Activated naive CD4-positive, alpha-beta T cell treated with Interleukin-2 at 50 U/mL for 16 hours (primary cell): ENCODE measurements at regions not wholly inside any gene's neighbourhood (a gene's known extent, or its start where the extent isn't known, plus 50 kb on each side); places are given as distances from the start of the nearest gene placed in this dataset.
"Not testable (repeated sequence)": the region's sequence is repeated elsewhere in the genome, so short reads cannot be mapped to it uniquely, and the experiment has no call there.

Experiments used
- DNase-seq: peaks from one replicate; pipeline ENCODE4 v3.0.0-alpha.2; 2020

GRCh38 chr6:12525276-12525675 is 191.3 kb upstream of the PHACTR1 start:
- DNase-seq: no peak

DNA sequence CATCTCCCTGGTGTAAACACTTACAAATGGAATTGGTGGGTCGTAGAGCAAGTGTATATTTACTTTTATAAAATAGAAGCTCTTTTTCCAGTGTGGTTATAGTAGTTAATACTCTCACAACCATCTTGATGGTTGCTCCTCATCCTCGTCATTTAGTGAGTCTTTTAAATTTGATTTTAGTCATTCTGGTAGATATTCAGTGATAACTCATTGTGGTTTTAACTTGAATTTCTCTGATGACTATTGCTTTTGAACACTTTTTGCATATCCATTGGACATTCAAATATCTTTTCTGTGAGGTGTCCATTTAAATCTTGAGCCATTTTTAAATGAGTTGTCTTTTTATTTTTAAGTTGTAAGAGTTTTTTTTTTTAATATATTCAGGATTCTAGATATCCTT is 189.2 kb upstream of the PHACTR1 start:
- DNase-seq: no peak

GRCh38 chr6:12528136-12528535 is 188.4 kb upstream of the PHACTR1 start:
- DNase-seq: no peak

GRCh38 chr6:12528581-12529363 is 187.8 kb upstream of the PHACTR1 start:
- DNase-seq: no peak

- no peak for DNase-seq
These were observed 187.1 kb upstream of the PHACTR1 start for GRCh38 chr6:12529364-12530019.

GRCh38 chr6:12530345-12530744 is 186.2 kb upstream of the PHACTR1 start:
- no peak for DNase-seq

- DNase-seq: no peak
These were observed 183.0 kb upstream of the PHACTR1 start for GRCh38 chr6:12533586-12533985.

GRCh38 chr6:12534069-12534853 is 182.3 kb upstream of the PHACTR1 start:
- no peak for DNase-seq

GRCh38 chr6:12535586-12536314 is 180.8 kb upstream of the PHACTR1 start:
- no peak for DNase-seq

DNA sequence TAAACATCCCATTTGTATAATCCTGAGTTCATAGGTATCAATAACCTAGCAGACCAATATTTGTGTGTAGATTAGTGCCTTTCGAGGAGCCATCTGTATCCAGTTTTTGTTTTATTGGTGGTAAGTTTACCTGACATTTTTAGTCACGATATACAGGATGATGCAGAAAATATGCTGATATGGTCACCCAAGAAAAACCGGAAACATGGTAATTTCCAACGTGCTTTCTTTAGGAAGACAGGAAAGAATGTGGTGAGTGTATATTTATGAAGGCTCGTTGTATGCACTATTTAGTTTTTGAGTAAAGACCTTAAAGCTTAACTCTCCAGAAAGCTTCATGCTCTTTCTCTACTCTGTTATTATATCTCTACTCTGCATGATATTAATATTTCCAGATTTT is 180.2 kb upstream of the PHACTR1 start:
- DNase-seq: no peak

DNA sequence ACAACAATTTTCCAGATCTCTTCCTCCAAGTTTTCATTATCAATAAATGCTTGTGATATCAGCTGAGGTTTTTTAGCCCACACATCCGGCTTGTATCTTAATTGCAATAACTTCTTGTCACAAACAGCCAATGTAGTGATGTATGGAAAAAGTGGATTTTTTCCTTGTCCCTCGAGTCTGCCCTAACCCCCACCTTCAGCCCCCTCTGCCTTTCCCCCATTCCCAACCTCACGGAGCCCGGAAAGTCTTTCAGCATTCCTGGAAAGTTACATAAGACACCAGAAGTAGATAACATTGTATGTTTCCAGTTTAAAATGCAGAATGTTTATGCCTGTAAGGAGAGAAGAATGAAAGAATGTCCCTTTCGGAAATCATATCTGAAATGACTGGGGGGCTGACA is 179.2 kb upstream of the PHACTR1 start:
- DNase-seq: no peak

GRCh38 chr6:12538881-12539357 is 177.6 kb upstream of the PHACTR1 start:
- no peak for DNase-seq

- not testable (repeated sequence) for DNase-seq
These were observed 174.1 kb upstream of the PHACTR1 start for GRCh38 chr6:12542319-12543115.

GRCh38 chr6:12543953-12544352 is 172.6 kb upstream of the PHACTR1 start:
- DNase-seq: no peak

DNA sequence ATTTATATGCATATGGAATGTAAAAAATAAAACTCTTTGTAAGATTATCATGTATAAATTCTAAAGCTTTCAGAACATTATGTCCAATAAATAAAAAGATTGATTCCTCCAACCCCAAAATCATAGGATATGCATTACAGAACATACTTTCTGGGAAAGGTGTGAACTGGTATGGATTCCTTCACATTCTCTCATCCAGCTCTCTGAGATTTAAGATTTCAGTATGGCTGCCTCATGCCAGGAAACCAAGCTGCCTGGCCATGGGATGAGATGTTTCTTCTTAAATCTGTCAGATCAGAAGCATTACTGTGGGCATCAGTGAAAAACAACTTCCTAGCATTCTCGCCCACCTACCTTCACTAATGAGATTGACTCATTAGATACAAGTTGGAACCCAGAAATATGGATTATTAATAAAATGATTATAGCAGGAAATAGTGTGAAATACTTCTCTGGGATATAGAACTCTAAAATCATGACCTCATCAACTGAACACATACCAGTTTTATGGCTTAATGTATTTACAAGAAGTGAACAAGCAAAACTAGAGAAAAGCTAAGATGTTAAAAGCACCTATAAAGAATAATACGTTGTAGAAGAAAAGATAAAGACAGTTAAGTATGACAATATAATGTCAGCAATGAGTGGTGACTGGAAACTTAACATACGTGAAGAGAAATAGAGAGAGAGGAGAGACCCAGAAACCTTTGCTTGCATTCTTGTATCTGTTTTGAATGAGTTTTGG is 171.6 kb upstream of the PHACTR1 start:
- DNase-seq: no peak

DNA sequence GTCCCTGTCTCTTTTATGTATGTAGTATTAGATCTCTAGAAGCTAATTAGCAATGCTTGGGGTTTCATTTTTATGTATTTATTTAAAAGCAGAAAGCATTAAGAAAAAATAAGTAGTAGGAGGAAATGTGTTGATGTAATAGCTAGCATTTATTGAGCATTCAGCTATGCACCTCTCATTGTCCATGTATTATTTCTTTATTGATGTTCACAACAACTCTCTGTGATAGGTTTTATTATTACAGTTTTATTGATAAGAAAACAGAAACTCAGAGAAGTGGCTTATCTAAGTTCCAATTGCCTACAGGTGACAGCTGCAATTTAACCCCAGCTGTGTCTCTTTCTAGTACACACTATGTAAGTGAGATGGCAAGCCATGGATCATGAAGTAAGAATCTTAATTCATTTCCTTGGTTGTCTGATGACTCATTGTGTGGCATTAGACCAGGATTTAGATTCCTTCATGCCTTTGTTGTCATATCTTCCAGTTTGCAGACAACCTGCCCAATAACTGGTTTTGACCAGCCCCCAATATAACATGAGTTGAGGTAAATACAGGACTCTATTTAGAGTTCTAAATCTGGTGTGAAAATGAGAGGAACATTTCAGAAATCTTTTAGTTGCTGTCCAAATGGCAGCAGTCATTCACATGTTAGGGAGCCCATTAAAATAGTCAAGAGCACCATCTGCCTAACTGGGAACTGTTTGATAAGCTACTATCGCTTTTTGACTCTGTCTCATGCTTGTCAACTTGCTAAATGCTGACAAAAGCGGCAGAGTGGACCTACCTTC is 170.8 kb upstream of the PHACTR1 start:
- no peak for DNase-seq

DNA sequence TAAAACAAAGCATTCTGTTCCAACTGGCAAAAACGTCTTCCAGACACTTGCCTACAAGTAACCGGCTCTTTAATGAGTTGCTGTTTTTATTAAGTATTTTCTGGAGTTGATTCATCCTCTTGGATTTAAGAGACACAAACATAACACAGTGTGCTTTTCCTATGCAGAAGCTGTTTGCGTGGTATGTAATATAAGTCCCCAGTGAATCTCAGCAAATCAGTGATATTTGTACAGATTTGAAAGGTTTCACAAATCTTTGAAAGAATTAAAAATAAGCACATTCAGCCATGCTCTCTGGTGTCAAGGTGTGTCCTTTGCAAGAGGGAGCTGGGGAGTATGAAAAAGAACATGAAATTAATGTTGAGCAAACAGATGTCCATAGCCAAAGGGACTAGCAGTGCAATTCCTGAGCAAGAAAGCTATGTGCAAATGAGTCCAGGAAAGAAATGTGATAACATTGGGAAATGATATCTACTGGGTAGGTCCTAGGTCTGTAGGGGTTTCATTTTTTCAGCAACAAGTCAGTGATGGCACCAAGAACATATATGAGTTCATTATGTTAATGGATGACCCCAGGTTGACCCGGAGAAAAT is 170.1 kb upstream of the PHACTR1 start:
- no peak for DNase-seq

- no peak for DNase-seq
These were observed 168.0 kb upstream of the PHACTR1 start for GRCh38 chr6:12548526-12548925.

- not testable (repeated sequence) for DNase-seq
These were observed 167.1 kb upstream of the PHACTR1 start for GRCh38 chr6:12549445-12549844.

DNA sequence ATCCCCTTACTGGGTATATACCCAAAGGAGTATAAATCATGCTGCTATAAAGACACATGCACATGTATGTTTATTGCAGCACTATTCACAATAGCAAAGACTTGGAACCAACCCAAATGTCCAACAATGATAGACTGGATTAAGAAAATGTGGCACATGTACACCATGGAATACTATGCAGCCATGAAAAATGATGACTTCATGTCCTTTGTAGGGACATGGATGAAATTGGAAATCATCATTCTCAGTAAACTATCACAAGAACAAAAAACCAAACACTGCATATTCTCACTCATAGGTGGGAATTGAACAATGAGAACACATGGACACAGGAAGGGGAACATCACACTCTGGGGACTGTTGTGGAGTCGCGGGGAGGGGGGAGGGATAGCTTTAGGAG is 161.7 kb upstream of the PHACTR1 start:
- not testable (repeated sequence) for DNase-seq
